DOHH2 (cell line): ENCODE measurements at regions not wholly inside any gene's neighbourhood (a gene's known extent, or its start where the extent isn't known, plus 50 kb on each side); places are given as distances from the start of the nearest gene placed in this dataset.
"Not testable (repeated sequence)": the region's sequence is repeated elsewhere in the genome, so short reads cannot be mapped to it uniquely, and the experiment has no call there.

Source experiments
- H3F3A ChIP-seq: fragments of 200-600 bp; sonication (generic), shearing (Covaris generic); 2 replicates; pipeline ENCODE4 v1.6.0; 2016; ENCODE audit warnings: antibody characterized with exemption, mild to moderate bottlenecking; ENCODE audit not compliant: control insufficient read depth, insufficient read depth
- H3K27ac ChIP-seq: fragments of 200-600 bp; sonication (generic); 2 replicates; pipeline ENCODE4 v1.5.1; 2014; ENCODE audit warnings: low read depth, mild to moderate bottlenecking, low read length, moderate library complexity
- H3K27me3 ChIP-seq: fragments of 200-600 bp; sonication (generic); 2 replicates; pipeline ENCODE4 v1.6.1; 2014; ENCODE audit warnings: mild to moderate bottlenecking, low read length, mixed read lengths; ENCODE audit not compliant: control insufficient read depth
- H3K36me3 ChIP-seq: fragments of 200-600 bp; sonication (generic); 2 replicates; pipeline ENCODE4 v1.6.1; 2014; ENCODE audit warnings: mild to moderate bottlenecking, low read length, moderate library complexity, mixed read lengths; ENCODE audit not compliant: control insufficient read depth
- H3K4me1 ChIP-seq: fragments of 200-600 bp; sonication (generic); 2 replicates; pipeline ENCODE4 v1.6.1; 2014; ENCODE audit warnings: mild to moderate bottlenecking, low read length, mixed read lengths; ENCODE audit not compliant: control insufficient read depth
- H3K4me2 ChIP-seq: fragments of 200-600 bp; sonication (generic); 2 replicates; pipeline ENCODE4 v1.6.0; 2014; ENCODE audit warnings: mild to moderate bottlenecking, low read length, moderate library complexity
- H3K4me3 ChIP-seq: fragments of 200-600 bp; sonication (generic); 2 replicates; pipeline ENCODE4 v1.5.1; 2014; ENCODE audit warnings: mild to moderate bottlenecking, low read length, mixed read lengths
- H3K79me2 ChIP-seq: fragments of 200-600 bp; sonication (generic); 2 replicates; pipeline ENCODE4 v1.6.1; 2014; ENCODE audit warnings: mild to moderate bottlenecking, low read length, mixed read lengths; ENCODE audit not compliant: control insufficient read depth
- H3K9me2 ChIP-seq: fragments of 200-600 bp; sonication (generic); replicated peaks from 2 replicates; pipeline ENCODE4 v1.6.1; 2014; ENCODE audit warnings: mild to moderate bottlenecking, low read length, mixed read lengths; ENCODE audit not compliant: control insufficient read depth
- H3K9me3 ChIP-seq: fragments of 200-600 bp; sonication (generic); 2 replicates; pipeline ENCODE4 v1.6.1; 2014; ENCODE audit warnings: antibody characterized with exemption, low read length, mixed read lengths; ENCODE audit not compliant: control insufficient read depth, insufficient read depth
- H4K20me1 ChIP-seq: fragments of 200-600 bp; sonication (generic); 2 replicates; pipeline ENCODE4 v1.6.0; 2014; ENCODE audit warnings: low read depth, mild to moderate bottlenecking, antibody characterized with exemption, low read length, moderate library complexity; ENCODE audit not compliant: control insufficient read depth, insufficient read depth
- EZH2phosphoT487 ChIP-seq: fragments of 200-600 bp; sonication (generic); IDR thresholded peaks from 2 replicates; pipeline ENCODE4 v1.6.1; 2017; ENCODE audit warnings: borderline replicate concordance, mild to moderate bottlenecking, antibody characterized with exemption, low read length, moderate library complexity, mixed read lengths
- TF ChIP-seq, protein P1 (sequence below): fragments of 200-600 bp; sonication (generic); IDR thresholded peaks from one replicate; pipeline ENCODE4 v1.5.1; 2014; ENCODE audit warnings: antibody characterized with exemption, mild to moderate bottlenecking, low read depth, low read length; ENCODE audit not compliant: poor library complexity, severe bottlenecking

DNA sequence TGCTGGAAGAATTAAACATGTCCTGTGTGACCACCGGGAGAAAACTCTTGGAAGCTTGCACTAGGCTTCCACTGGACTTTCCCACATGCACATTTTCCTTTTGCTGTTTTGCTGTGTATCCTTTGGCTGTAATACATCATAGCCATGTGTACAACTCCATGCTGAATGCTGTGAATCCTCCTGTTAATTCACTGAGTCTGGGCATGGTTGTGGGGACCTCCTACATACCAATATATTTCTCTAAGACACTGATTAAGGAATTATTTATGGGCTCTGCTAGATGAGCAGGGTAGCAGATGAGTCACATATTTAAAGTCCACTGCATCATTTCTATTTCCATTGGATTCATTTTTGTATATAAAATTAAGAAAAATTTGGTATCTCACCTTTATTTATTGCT lies 220.1 kb downstream of the CYLC2 start:
- H3K4me1 ChIP-seq: no peaks in the 10 kb centered on the region
- H3K4me3 ChIP-seq: no peak overlapping the region
- no peaks in the 10 kb centered on the region for H3K36me3 ChIP-seq
- peaks cover 5% of the 10 kb centered on the region; the same call in 1 of the 2 replicates for H3K9me3 ChIP-seq
- no peaks in the 10 kb centered on the region for H3K27me3 ChIP-seq
- no peaks in the 10 kb centered on the region for H3K79me2 ChIP-seq
- no peaks in the 10 kb centered on the region for H3F3A ChIP-seq
- no peaks in the 10 kb centered on the region for H4K20me1 ChIP-seq
- no peak overlapping the region for H3K27ac ChIP-seq
- no peaks in the 10 kb centered on the region for H3K9me2 ChIP-seq
- no peak overlapping the region for H3K4me2 ChIP-seq
- TF ChIP-seq, protein P1, sequence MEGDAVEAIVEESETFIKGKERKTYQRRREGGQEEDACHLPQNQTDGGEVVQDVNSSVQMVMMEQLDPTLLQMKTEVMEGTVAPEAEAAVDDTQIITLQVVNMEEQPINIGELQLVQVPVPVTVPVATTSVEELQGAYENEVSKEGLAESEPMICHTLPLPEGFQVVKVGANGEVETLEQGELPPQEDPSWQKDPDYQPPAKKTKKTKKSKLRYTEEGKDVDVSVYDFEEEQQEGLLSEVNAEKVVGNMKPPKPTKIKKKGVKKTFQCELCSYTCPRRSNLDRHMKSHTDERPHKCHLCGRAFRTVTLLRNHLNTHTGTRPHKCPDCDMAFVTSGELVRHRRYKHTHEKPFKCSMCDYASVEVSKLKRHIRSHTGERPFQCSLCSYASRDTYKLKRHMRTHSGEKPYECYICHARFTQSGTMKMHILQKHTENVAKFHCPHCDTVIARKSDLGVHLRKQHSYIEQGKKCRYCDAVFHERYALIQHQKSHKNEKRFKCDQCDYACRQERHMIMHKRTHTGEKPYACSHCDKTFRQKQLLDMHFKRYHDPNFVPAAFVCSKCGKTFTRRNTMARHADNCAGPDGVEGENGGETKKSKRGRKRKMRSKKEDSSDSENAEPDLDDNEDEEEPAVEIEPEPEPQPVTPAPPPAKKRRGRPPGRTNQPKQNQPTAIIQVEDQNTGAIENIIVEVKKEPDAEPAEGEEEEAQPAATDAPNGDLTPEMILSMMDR: no peak
- TF ChIP-seq EZH2phosphoT487: no peak

DNA sequence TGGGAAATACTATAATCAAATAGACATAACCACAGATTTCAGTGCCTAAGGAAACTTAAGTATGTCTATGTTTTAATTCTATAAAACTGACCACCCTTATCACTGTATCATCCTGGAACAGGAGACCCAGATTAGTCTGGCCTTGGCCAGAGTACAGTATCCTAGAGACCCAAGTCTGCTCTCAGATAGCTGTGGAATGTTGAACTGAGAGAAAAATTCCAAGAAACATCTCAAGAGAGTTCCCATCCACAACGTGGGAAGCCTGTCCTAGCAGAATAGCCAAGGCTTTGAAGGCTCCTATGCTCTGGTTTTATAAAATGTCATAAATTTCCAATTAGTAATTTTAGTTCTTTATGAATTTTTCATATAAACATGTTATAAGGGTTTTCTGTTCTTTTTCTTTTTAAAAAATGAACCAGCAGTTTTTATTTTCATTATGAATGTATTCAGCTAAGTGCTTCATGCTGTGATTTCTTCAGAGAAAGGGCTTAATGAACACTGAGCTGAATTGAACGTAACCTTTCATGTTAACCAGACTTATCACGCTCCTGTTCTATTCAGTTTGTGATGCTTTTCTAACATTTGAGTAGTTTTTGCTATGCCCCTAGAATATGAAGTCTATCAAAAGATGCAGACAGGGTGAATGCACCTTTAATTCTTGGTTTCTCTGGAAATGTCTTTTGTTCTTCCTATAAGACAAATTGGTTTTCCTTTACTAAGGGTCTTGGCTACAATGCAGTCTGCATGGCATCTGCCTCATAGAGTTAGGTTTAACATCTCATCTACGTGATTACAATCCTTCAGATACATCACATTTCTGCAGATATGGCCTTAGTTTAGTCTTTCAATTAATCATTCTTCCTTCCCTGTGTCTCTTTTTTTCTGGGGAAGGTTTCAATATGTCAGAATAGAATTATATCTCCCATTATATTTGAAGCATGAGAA lies 230.8 kb downstream of the CYLC2 start:
- H3F3A ChIP-seq: no peaks in the 10 kb centered on the region
- TF ChIP-seq, protein P1: no peak
- TF ChIP-seq EZH2phosphoT487: no peak
- H3K4me2 ChIP-seq: no peak overlapping the region
- H3K36me3 ChIP-seq: no peaks in the 10 kb centered on the region
- H3K79me2 ChIP-seq: no peaks in the 10 kb centered on the region
- H3K4me1 ChIP-seq: no peaks in the 10 kb centered on the region
- H3K4me3 ChIP-seq: no peak overlapping the region
- no peaks in the 10 kb centered on the region for H3K9me3 ChIP-seq
- no peaks in the 10 kb centered on the region for H3K9me2 ChIP-seq
- no peak overlapping the region for H3K27ac ChIP-seq
- H3K27me3 ChIP-seq: no peaks in the 10 kb centered on the region
- H4K20me1 ChIP-seq: no peaks in the 10 kb centered on the region

DNA sequence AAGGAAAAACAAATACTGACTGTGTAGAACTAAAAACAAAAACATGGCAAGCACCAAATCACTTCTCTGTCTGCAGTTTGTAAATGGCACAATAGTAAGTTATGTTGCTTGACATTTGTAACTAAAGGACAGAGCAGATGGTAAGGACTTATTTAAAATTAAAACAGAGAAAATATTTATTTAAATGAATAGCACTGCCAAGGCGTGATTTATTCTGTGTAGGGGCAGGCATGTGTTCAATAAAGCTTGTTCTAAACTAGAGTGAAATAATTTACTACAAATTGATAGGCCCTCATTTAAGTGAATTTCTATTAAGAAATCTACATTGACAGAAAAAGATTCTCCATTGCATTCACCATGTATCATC lies 231.5 kb downstream of the CYLC2 start:
- no peak overlapping the region for H3K27ac ChIP-seq
- H4K20me1 ChIP-seq: no peaks in the 10 kb centered on the region
- H3K27me3 ChIP-seq: no peaks in the 10 kb centered on the region
- H3K4me3 ChIP-seq: no peak overlapping the region
- H3K9me2 ChIP-seq: no peaks in the 10 kb centered on the region
- no peaks in the 10 kb centered on the region for H3K79me2 ChIP-seq
- TF ChIP-seq, protein P1: no peak
- TF ChIP-seq EZH2phosphoT487: no peak
- no peaks in the 10 kb centered on the region for H3K36me3 ChIP-seq
- no peaks in the 10 kb centered on the region for H3K4me1 ChIP-seq
- no peaks in the 10 kb centered on the region for H3F3A ChIP-seq
- no peaks in the 10 kb centered on the region for H3K9me3 ChIP-seq
- H3K4me2 ChIP-seq: no peak overlapping the region

DNA sequence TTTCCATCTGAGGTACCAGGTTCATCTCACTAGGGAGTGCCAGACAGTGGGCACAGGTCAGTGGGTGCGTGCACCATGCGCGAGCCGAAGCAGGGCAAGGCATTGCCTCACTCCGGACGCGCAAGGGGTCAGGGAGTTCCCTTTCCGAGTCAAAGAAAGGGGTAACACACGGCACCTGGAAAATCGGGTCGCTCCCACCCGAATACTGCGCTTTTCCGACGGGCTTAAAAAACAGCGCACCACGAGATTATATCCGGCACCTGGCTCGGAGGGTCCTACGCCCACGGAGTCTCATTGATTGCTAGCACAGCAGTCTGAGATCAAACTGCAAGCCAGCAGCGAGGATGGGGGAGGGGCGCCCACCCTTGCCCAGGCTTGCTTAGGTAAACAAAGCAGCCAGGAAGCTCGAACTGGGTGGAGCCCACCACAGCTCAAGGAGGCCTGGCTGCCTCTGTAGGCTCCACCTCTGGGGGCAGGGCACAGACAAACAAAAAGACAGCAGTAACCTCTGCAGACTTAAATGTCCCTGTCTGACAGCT lies 242.5 kb downstream of the CYLC2 start:
- not testable (repeated sequence) for H3K27ac ChIP-seq, H3K36me3 ChIP-seq, H3K4me1 ChIP-seq, H3F3A ChIP-seq, H3K9me3 ChIP-seq, H4K20me1 ChIP-seq, H3K79me2 ChIP-seq, H3K9me2 ChIP-seq, H3K4me3 ChIP-seq, H3K4me2 ChIP-seq, H3K27me3 ChIP-seq
